Nephron progenitor cell (in vitro differentiated cells): ENCODE measurements at regions not wholly inside any gene's neighbourhood (a gene's known extent, or its start where the extent isn't known, plus 50 kb on each side); places are given as distances from the start of the nearest gene placed in this dataset.

ENCODE experiments used
- DNase-seq: peaks from one replicate; pipeline ENCODE4 v3.0.0; 2021
- H3K27ac Mint-ChIP-seq: 2 replicates; pipeline ENCODE4 v1.8.0; 2021; ENCODE audit warnings: mild to moderate bottlenecking, moderate library complexity, mixed read lengths
- H3K27me3 Mint-ChIP-seq: 2 replicates; pipeline ENCODE4 v1.8.0; 2021; ENCODE audit warnings: mild to moderate bottlenecking, low read depth, mixed read lengths; ENCODE audit not compliant: poor library complexity
- H3K36me3 Mint-ChIP-seq: 2 replicates; pipeline ENCODE4 v1.8.0; 2021; ENCODE audit warnings: low read depth, mixed read lengths
- H3K4me1 Mint-ChIP-seq: 2 replicates; pipeline ENCODE4 v1.8.0; 2021; ENCODE audit warnings: mixed read lengths
- H3K4me3 Mint-ChIP-seq: 2 replicates; pipeline ENCODE4 v1.8.0; 2021; ENCODE audit warnings: mild to moderate bottlenecking, moderate library complexity, mixed read lengths
- H3K9me3 Mint-ChIP-seq: 2 replicates; pipeline ENCODE4 v1.8.0; 2021; ENCODE audit warnings: mild to moderate bottlenecking, moderate library complexity, mixed read lengths
- TF ChIP-seq, protein P1 (sequence below): fragments of 200-600 bp; sonication (generic); IDR thresholded peaks from 2 replicates; pipeline ENCODE4 v1.5.0; 2021; ENCODE audit warnings: antibody characterized with exemption

DNA sequence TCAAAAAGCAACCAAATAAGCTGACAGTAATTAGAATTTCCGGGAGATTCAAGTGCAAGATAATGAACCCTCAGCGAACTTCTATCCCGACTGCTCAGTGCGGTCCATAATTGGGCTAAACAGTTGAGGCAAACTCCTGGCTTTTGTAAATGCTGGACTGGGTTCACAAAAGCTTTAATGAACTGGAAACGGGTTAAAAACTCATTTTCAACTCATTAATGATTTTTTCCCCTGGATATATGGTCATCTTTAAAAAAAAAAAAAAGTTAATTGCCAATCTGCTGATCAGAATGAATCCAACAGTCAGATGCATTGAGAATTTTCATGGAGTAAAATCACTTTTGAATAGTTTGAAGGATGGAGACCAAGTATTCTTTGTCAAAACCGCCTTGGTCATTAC lies 79.5 kb upstream of the WWC1 start:
- Mint-ChIP-seq H3K27me3 (no peaks in the 10 kb centered on the region), H3K36me3 (peaks cover 1% of the 10 kb centered on the region), H3K27ac (no peak overlapping the region), H3K9me3 (no peaks in the 10 kb centered on the region), H3K4me1 (peaks cover 29% of the 10 kb centered on the region), H3K4me3 (no peak overlapping the region)
- DNase-seq, result no peak
- TF ChIP-seq, protein P1, sequence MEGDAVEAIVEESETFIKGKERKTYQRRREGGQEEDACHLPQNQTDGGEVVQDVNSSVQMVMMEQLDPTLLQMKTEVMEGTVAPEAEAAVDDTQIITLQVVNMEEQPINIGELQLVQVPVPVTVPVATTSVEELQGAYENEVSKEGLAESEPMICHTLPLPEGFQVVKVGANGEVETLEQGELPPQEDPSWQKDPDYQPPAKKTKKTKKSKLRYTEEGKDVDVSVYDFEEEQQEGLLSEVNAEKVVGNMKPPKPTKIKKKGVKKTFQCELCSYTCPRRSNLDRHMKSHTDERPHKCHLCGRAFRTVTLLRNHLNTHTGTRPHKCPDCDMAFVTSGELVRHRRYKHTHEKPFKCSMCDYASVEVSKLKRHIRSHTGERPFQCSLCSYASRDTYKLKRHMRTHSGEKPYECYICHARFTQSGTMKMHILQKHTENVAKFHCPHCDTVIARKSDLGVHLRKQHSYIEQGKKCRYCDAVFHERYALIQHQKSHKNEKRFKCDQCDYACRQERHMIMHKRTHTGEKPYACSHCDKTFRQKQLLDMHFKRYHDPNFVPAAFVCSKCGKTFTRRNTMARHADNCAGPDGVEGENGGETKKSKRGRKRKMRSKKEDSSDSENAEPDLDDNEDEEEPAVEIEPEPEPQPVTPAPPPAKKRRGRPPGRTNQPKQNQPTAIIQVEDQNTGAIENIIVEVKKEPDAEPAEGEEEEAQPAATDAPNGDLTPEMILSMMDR, result no peak

GRCh38 chr5:168214071-168214470 lies 77.4 kb upstream of the WWC1 start:
- no peaks in the 10 kb centered on the region for H3K27me3 Mint-ChIP-seq
- no peak overlapping the region for H3K27ac Mint-ChIP-seq
- TF ChIP-seq, protein P1, result no peak
- no peak for DNase-seq
- H3K36me3 Mint-ChIP-seq, result no peaks in the 10 kb centered on the region
- H3K9me3 Mint-ChIP-seq, result no peaks in the 10 kb centered on the region
- H3K4me3 Mint-ChIP-seq, result no peak overlapping the region
- H3K4me1 Mint-ChIP-seq, result peaks cover 32% of the 10 kb centered on the region

DNA sequence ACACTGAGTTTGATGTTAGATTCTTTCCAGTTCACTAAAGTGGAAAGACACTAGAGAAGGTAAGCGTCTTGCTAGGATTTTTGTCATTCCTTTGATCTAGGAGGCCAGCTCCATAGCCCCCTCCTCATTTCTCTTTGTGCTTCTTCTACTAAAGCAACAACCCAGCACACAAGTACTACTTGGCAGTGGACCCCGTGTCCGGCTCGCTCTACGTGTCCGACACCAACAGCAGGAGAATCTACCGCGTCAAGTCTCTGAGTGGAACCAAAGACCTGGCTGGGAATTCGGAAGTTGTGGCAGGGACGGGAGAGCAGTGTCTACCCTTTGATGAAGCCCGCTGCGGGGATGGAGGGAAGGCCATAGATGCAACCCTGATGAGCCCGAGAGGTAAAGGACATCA lies 76.6 kb upstream of the WWC1 start:
- no peaks in the 10 kb centered on the region for H3K9me3 Mint-ChIP-seq
- H3K4me3 Mint-ChIP-seq, result no peak overlapping the region
- TF ChIP-seq, protein P1, result no peak
- no peaks in the 10 kb centered on the region for H3K27me3 Mint-ChIP-seq
- DNase-seq, result no peak
- H3K27ac Mint-ChIP-seq, result no peak overlapping the region
- peaks cover 29% of the 10 kb centered on the region for H3K4me1 Mint-ChIP-seq
- H3K36me3 Mint-ChIP-seq, result no peaks in the 10 kb centered on the region

- TF ChIP-seq, protein P1, result no peak
- H3K27ac Mint-ChIP-seq, result no peak overlapping the region
- no peak overlapping the region for H3K4me3 Mint-ChIP-seq
- peaks cover 25% of the 10 kb centered on the region for H3K4me1 Mint-ChIP-seq
- no peaks in the 10 kb centered on the region for H3K9me3 Mint-ChIP-seq
- no peaks in the 10 kb centered on the region for H3K27me3 Mint-ChIP-seq
- DNase-seq, result no peak
- H3K36me3 Mint-ChIP-seq, result no peaks in the 10 kb centered on the region
Measured at GRCh38 chr5:168215646-168216045, 75.8 kb upstream of the WWC1 start.

DNA sequence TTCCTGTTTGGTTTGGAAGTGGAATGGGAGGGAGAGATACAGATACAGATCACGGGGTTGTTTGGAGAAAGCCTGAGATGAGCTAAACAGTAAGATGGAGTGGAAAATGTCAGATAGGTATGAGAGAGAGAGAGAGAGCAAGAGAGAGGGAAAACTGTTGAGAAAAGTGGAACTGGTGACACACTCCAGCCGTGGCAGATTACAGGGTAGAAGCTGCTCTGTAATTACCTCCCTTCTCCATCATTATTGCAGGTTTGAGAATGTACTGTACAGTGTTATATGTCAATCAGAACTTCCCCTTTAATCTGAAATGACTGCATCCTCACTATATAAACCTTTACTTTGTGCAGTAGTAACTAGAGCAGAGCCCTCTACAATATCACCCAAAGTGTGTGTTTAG lies 74.5 kb upstream of the WWC1 start:
- TF ChIP-seq, protein P1, result no peak
- no peak for DNase-seq
- H3K4me3 Mint-ChIP-seq, result no peak overlapping the region
- no peaks in the 10 kb centered on the region for H3K27me3 Mint-ChIP-seq
- H3K4me1 Mint-ChIP-seq, result peaks cover 26% of the 10 kb centered on the region
- no peaks in the 10 kb centered on the region for H3K36me3 Mint-ChIP-seq
- H3K27ac Mint-ChIP-seq, result no peak overlapping the region
- H3K9me3 Mint-ChIP-seq, result no peaks in the 10 kb centered on the region

GRCh38 chr5:168217497-168217896 lies 73.9 kb upstream of the WWC1 start:
- H3K36me3 Mint-ChIP-seq, result no peaks in the 10 kb centered on the region
- H3K4me1 Mint-ChIP-seq, result peaks cover 31% of the 10 kb centered on the region
- no peaks in the 10 kb centered on the region for H3K9me3 Mint-ChIP-seq
- H3K27me3 Mint-ChIP-seq, result peaks cover under 1% of the 10 kb centered on the region
- DNase-seq, result no peak
- H3K27ac Mint-ChIP-seq, result no peak overlapping the region
- TF ChIP-seq, protein P1, result no peak
- no peak overlapping the region for H3K4me3 Mint-ChIP-seq
